B cell (primary cell): ENCODE measurements at regions not wholly inside any gene's neighbourhood (a gene's known extent, or its start where the extent isn't known, plus 50 kb on each side); places are given as distances from the start of the nearest gene placed in this dataset.

ENCODE experiments used
- ATAC-seq: fragments of 200-7000 bp; cut with Tn5 transposase; one replicate; pipeline ENCODE4 v1.10.0; 2021; ENCODE audit warnings: low read depth, mild to moderate bottlenecking, moderate number of reproducible peaks, moderate library complexity
- CTCF ChIA-PET: fragments of 350-600 bp; sonication (Branson Sonifier 250); formaldehyde crosslinking; loops from one replicate; lab custom pipeline; 2021; ENCODE audit warnings: antibody characterized with exemption, inconsistent platforms; lab: Charles Lee
- POLR2A ChIA-PET: fragments of 350-600 bp; sonication (Branson Sonifier 250); formaldehyde crosslinking; loops from one replicate; lab custom pipeline; 2021; ENCODE audit warnings: antibody characterized with exemption; lab: Charles Lee
- DNase-seq: peaks from one replicate; pipeline ENCODE4 v3.0.0; 2013
- H2AFZ ChIP-seq: 2 replicates; pipeline ENCODE4 v1.6.1; 2012; ENCODE audit warnings: mild to moderate bottlenecking, low read depth, low read length; ENCODE audit not compliant: insufficient read depth, poor library complexity, severe bottlenecking
- H3K27ac ChIP-seq, 2 donors: 1 replicate in 1 of 2; 2 replicates in 1 of 2; pipeline ENCODE4 v1.5.1; 2012 to 2013; ENCODE audit warnings: low read length in 2 of 2, mild to moderate bottlenecking in 2 of 2, moderate library complexity in 1 of 2
- H3K27me3 ChIP-seq, 4 experiments: fragments of 200-600 bp in 1 of 4; sonication (generic) in 1 of 4; replicated peaks in 1 of 4; 1 replicate in 2 of 4; 2 replicates in 2 of 4; pipeline versions ENCODE4 v1.6.1 to v1.7.0; 2013 to 2016; ENCODE audit warnings: low read length in 3 of 4, mild to moderate bottlenecking in 2 of 4, mixed read lengths in 1 of 4, moderate library complexity in 1 of 4; ENCODE audit not compliant: insufficient read depth in 4 of 4, control insufficient read depth in 3 of 4; ENCODE audit errors: control extremely low read depth in 1 of 4
- H3K36me3 ChIP-seq, 2 experiments: replicated peaks in 1 of 2; 1 replicate in 1 of 2; 2 replicates in 1 of 2; pipeline versions ENCODE4 v1.6.1 to v1.7.1; 2013; ENCODE audit warnings: low read length in 1 of 2; ENCODE audit not compliant: insufficient read depth in 2 of 2, control insufficient read depth in 1 of 2; ENCODE audit errors: control extremely low read depth in 1 of 2, extremely low read depth in 1 of 2
- H3K4me1 ChIP-seq, 2 donors: fragments of 200-600 bp in 1 of 2; sonication (generic) in 1 of 2; 1 replicate in 1 of 2; 2 replicates in 1 of 2; pipeline versions ENCODE4 v1.5.1 to v1.6.1; 2013 to 2017; ENCODE audit warnings: low read length in 2 of 2; ENCODE audit not compliant: control insufficient read depth in 2 of 2, insufficient read depth in 2 of 2
- H3K4me2 ChIP-seq: replicated peaks from 2 replicates; pipeline ENCODE3; 2012; ENCODE audit warnings: mild to moderate bottlenecking, low read depth, low read length; ENCODE audit not compliant: poor library complexity, severe bottlenecking
- H3K4me3 ChIP-seq, 5 experiments: fragments of 200-600 bp in 1 of 5; sonication (generic) in 1 of 5; 1 replicate in 3 of 5; 2 replicates in 2 of 5; pipeline versions ENCODE4 v1.5.1 to v1.7.0; 2011 to 2016; ENCODE audit warnings: low read length in 4 of 5, mild to moderate bottlenecking in 4 of 5, low read depth in 2 of 5, control low read depth in 1 of 5, moderate library complexity in 1 of 5; ENCODE audit not compliant: insufficient read depth in 1 of 5; ENCODE audit errors: control extremely low read depth in 1 of 5, extremely low read depth in 1 of 5
- H3K79me2 ChIP-seq: fragments of 200-600 bp; sonication (generic); one replicate; pipeline ENCODE4 v1.6.0; 2016; ENCODE audit warnings: low read length; ENCODE audit not compliant: control insufficient read depth, insufficient read depth
- H3K9ac ChIP-seq: fragments of 200-600 bp; sonication (generic); 2 replicates; pipeline ENCODE4 v1.6.1; 2017; ENCODE audit warnings: mild to moderate bottlenecking, low read length, moderate library complexity
- H3K9me3 ChIP-seq, 3 donors: one replicate each; pipeline versions ENCODE4 v1.6.1 to v1.7.1; 2013; ENCODE audit warnings: low read length in 2 of 3; ENCODE audit not compliant: control insufficient read depth in 2 of 3, insufficient read depth in 1 of 3; ENCODE audit errors: control extremely low read depth in 1 of 3
- H4K20me1 ChIP-seq: 2 replicates; pipeline ENCODE4 v1.6.0; 2012; ENCODE audit warnings: mild to moderate bottlenecking, low read length; ENCODE audit not compliant: insufficient read depth, control insufficient read depth, poor library complexity, severe bottlenecking
- H3K27ac Mint-ChIP-seq: one replicate; pipeline ENCODE4 v1.8.0; 2021; ENCODE audit warnings: mixed read lengths
- H3K27me3 Mint-ChIP-seq: one replicate; pipeline ENCODE4 v1.8.0; 2021; ENCODE audit warnings: mixed read lengths
- H3K4me1 Mint-ChIP-seq: one replicate; pipeline ENCODE4 v1.8.0; 2021; ENCODE audit warnings: mixed read lengths
- H3K4me3 Mint-ChIP-seq: one replicate; pipeline ENCODE4 v1.8.0; 2021; ENCODE audit warnings: mixed read lengths
- H3K9me3 Mint-ChIP-seq: one replicate; pipeline ENCODE4 v1.8.0; 2022; ENCODE audit warnings: mixed read lengths; ENCODE audit not compliant: insufficient read depth
- EZH2 ChIP-seq: IDR thresholded peaks from 2 replicates; pipeline ENCODE4 v1.6.1; 2012; ENCODE audit warnings: borderline replicate concordance, low read depth, mild to moderate bottlenecking, moderate library complexity, low read length; ENCODE audit not compliant: insufficient read depth, poor library complexity, severe bottlenecking
- WGBS: methylation state at CpG from one replicate; pipeline ENCODE4 v1.1.5; 2013; ENCODE audit warnings: missing lambda C conversion rate; ENCODE audit not compliant: insufficient coverage; 5-methylcytosine and 5-hydroxymethylcytosine counted together
- intact Hi-C: fragments of 100-400 bp; cut with micrococcal nuclease; formaldehyde crosslinking; loops from one replicate; pipeline ENCODE4 v1.10.0; 2022
- TF ChIP-seq, protein P1 (sequence below): fragments of 200-600 bp; IDR thresholded peaks from one replicate; pipeline ENCODE4 v1.8.0; 2022; ENCODE audit warnings: antibody characterized with exemption, mild to moderate bottlenecking

DNA sequence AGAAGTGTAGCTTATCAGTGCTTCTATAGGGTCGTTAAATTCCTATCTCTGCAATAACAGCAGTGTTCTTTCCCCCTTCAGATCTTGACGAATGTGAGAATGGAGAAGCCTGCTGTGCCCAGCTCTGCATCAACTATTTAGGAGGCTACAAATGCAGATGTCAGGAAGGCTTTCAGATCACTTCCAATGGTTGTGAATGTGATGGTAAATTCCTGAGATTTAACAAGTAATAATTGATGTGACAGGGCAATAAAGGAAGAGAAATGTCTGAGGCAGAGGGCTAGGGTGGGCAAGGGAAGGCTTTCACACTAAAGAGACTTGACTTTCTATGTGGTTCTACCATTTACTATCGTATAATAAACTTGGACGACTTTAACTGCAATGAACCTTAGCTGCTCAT lies 711.7 kb upstream of the GOLIM4 start:
- no peaks in the 10 kb centered on the region for H3K27me3 ChIP-seq
- no peaks in the 10 kb centered on the region for H4K20me1 ChIP-seq
- H2AFZ ChIP-seq: no peak overlapping the region
- WGBS: no CpG with 5 or more reads among the region's 4 CpGs
- no peak for DNase-seq
- H3K9me3 Mint-ChIP-seq: no peaks in the 10 kb centered on the region
- no peak overlapping the region for H3K4me3 Mint-ChIP-seq
- ChIA-PET CTCF (no interaction called here), POLR2A (no interaction called here)
- H3K4me1 ChIP-seq: no peaks in the 10 kb centered on the region
- no peak overlapping the region for H3K27ac Mint-ChIP-seq
- no peak overlapping the region for H3K9ac ChIP-seq
- no peaks in the 10 kb centered on the region for H3K27me3 Mint-ChIP-seq
- no peaks in the 10 kb centered on the region for H3K4me1 Mint-ChIP-seq
- no peak overlapping the region for H3K4me3 ChIP-seq
- H3K79me2 ChIP-seq: no peaks in the 10 kb centered on the region
- H3K9me3 ChIP-seq: no peaks in the 10 kb centered on the region
- intact Hi-C loops: no loop called here
- TF ChIP-seq EZH2: no peak
- TF ChIP-seq, protein P1, sequence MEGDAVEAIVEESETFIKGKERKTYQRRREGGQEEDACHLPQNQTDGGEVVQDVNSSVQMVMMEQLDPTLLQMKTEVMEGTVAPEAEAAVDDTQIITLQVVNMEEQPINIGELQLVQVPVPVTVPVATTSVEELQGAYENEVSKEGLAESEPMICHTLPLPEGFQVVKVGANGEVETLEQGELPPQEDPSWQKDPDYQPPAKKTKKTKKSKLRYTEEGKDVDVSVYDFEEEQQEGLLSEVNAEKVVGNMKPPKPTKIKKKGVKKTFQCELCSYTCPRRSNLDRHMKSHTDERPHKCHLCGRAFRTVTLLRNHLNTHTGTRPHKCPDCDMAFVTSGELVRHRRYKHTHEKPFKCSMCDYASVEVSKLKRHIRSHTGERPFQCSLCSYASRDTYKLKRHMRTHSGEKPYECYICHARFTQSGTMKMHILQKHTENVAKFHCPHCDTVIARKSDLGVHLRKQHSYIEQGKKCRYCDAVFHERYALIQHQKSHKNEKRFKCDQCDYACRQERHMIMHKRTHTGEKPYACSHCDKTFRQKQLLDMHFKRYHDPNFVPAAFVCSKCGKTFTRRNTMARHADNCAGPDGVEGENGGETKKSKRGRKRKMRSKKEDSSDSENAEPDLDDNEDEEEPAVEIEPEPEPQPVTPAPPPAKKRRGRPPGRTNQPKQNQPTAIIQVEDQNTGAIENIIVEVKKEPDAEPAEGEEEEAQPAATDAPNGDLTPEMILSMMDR: no peak
- H3K36me3 ChIP-seq: no peaks in the 10 kb centered on the region
- no peak overlapping the region for H3K27ac ChIP-seq
- ATAC-seq: no peak
- no peak overlapping the region for H3K4me2 ChIP-seq

DNA sequence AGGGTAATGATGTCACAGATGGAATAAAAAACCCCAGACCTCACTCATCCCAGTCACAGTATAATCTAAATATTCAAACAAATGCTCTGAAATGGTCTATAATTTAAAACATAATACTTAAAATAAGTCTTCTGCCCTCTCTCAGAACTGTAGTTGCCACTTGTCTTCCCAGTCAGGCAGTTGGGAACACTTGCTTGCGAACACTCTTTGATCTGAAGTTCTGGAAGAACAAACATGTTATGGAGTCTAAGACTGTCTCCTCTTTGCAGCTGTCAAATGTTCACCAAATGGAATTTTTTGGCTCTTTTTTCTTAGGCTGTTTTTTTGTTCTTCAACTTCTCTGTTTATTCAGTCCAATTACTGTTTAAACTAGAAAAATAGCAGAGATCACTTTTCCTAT lies 711.1 kb upstream of the GOLIM4 start:
- Mint-ChIP-seq H3K4me3 (no peak overlapping the region), H3K27me3 (no peaks in the 10 kb centered on the region), H3K4me1 (no peaks in the 10 kb centered on the region), H3K27ac (no peak overlapping the region), H3K9me3 (no peaks in the 10 kb centered on the region)
- intact Hi-C loops: no loop called here
- CTCF ChIA-PET: no interaction called here
- ATAC-seq: no peak
- no peak for DNase-seq
- 100% methylated on average over 1 of the region's 1 CpG for WGBS
- H3K27ac ChIP-seq: no peak overlapping the region
- H4K20me1 ChIP-seq: no peaks in the 10 kb centered on the region
- no peaks in the 10 kb centered on the region for H3K9me3 ChIP-seq
- H3K27me3 ChIP-seq: no peaks in the 10 kb centered on the region
- no peak overlapping the region for H3K9ac ChIP-seq
- H2AFZ ChIP-seq: no peak overlapping the region
- H3K79me2 ChIP-seq: no peaks in the 10 kb centered on the region
- H3K4me2 ChIP-seq: no peak overlapping the region
- no peaks in the 10 kb centered on the region for H3K36me3 ChIP-seq
- no peak for TF ChIP-seq EZH2
- TF ChIP-seq, protein P1: no peak
- POLR2A ChIA-PET: no interaction called here
- no peak overlapping the region for H3K4me3 ChIP-seq
- H3K4me1 ChIP-seq: no peaks in the 10 kb centered on the region
